ENCODE measurements at regions not wholly inside any gene's neighbourhood (a gene's known extent, or its start where the extent isn't known, plus 50 kb on each side); places are given as distances from the start of the nearest gene placed in this dataset.

- H3K27me3 ChIP-seq (ENCODE audit: low read length): no peaks in the 10 kb centered on the region
- no peaks in the 10 kb centered on the region for H3K9me3 ChIP-seq (ENCODE audit: insufficient read depth, low read length)
- H3K4me3 ChIP-seq (ENCODE audit: insufficient read depth, low read length, poor library complexity, severe bottlenecking): no peak overlapping the region
- no peak overlapping the region for H3K9ac ChIP-seq (ENCODE audit: low read length)
- H3K27ac ChIP-seq (ENCODE audit: low read depth, low read length): no peak overlapping the region
- no peaks in the 10 kb centered on the region for H4K20me1 ChIP-seq (ENCODE audit: low read depth, low read length)
- H2AFZ ChIP-seq (ENCODE audit: low read depth, low read length, severe bottlenecking): no peak overlapping the region
- no peaks in the 10 kb centered on the region for H3K79me2 ChIP-seq (ENCODE audit: insufficient read depth, low read length)
- no peaks in the 10 kb centered on the region for H3F3A ChIP-seq (ENCODE audit: insufficient read depth)
- no peak overlapping the region for H3K4me2 ChIP-seq (ENCODE audit: low read depth, low read length, poor library complexity, severe bottlenecking)
- no peaks in the 10 kb centered on the region for H3K9me2 ChIP-seq (replicated peaks; ENCODE audit: insufficient read depth, low read length)
- no peaks in the 10 kb centered on the region for H3K36me3 ChIP-seq (ENCODE audit: low read length)
- no peak for TF ChIP-seq EZH2phosphoT487 (conservative IDR thresholded peaks at IDR 0.05; ENCODE audit: low read length)
- no peak for TF ChIP-seq CTCF (IDR thresholded peaks at IDR 0.05; ENCODE audit: insufficient read depth, low read length, poor library complexity, severe bottlenecking)
Measured at GRCh38 chr6:140548366-140548765, 1173.9 kb upstream of the CITED2 start.

- TF ChIP-seq EZH2phosphoT487 (conservative IDR thresholded peaks at IDR 0.05; ENCODE audit: low read length) (no peak), CTCF (IDR thresholded peaks at IDR 0.05; ENCODE audit: insufficient read depth, low read length, poor library complexity, severe bottlenecking) (no peak)
- H3K27me3 ChIP-seq (ENCODE audit: low read length): no peaks in the 10 kb centered on the region
- no peaks in the 10 kb centered on the region for H3F3A ChIP-seq (ENCODE audit: insufficient read depth)
- H2AFZ ChIP-seq (ENCODE audit: low read depth, low read length, severe bottlenecking): no peak overlapping the region
- H3K9me2 ChIP-seq (replicated peaks; ENCODE audit: insufficient read depth, low read length): no peaks in the 10 kb centered on the region
- H3K4me2 ChIP-seq (ENCODE audit: low read depth, low read length, poor library complexity, severe bottlenecking): no peak overlapping the region
- no peak overlapping the region for H3K4me3 ChIP-seq (ENCODE audit: insufficient read depth, low read length, poor library complexity, severe bottlenecking)
- no peaks in the 10 kb centered on the region for H4K20me1 ChIP-seq (ENCODE audit: low read depth, low read length)
- H3K9ac ChIP-seq (ENCODE audit: low read length): no peak overlapping the region
- H3K27ac ChIP-seq (ENCODE audit: low read depth, low read length): no peak overlapping the region
- H3K9me3 ChIP-seq (ENCODE audit: insufficient read depth, low read length): no peaks in the 10 kb centered on the region
- H3K79me2 ChIP-seq (ENCODE audit: insufficient read depth, low read length): no peaks in the 10 kb centered on the region
- H3K36me3 ChIP-seq (ENCODE audit: low read length): no peaks in the 10 kb centered on the region
Measured at GRCh38 chr6:140546640-140547039, 1172.2 kb upstream of the CITED2 start.

- Histone ChIP-seq H3K9me2 (replicated peaks; ENCODE audit: insufficient read depth, low read length) (no peaks in the 10 kb centered on the region), H4K20me1 (ENCODE audit: low read depth, low read length) (no peaks in the 10 kb centered on the region), H3K4me2 (ENCODE audit: low read depth, low read length, poor library complexity, severe bottlenecking) (no peak overlapping the region), H3K27ac (ENCODE audit: low read depth, low read length) (no peak overlapping the region), H3K9ac (ENCODE audit: low read length) (no peak overlapping the region), H3K79me2 (ENCODE audit: insufficient read depth, low read length) (no peaks in the 10 kb centered on the region), H3K4me3 (ENCODE audit: insufficient read depth, low read length, poor library complexity, severe bottlenecking) (no peak overlapping the region), H3K36me3 (ENCODE audit: low read length) (no peaks in the 10 kb centered on the region), H3F3A (ENCODE audit: insufficient read depth) (no peaks in the 10 kb centered on the region), H3K27me3 (ENCODE audit: low read length) (no peaks in the 10 kb centered on the region), H3K9me3 (ENCODE audit: insufficient read depth, low read length) (no peaks in the 10 kb centered on the region), H2AFZ (ENCODE audit: low read depth, low read length, severe bottlenecking) (no peak overlapping the region)
- TF ChIP-seq EZH2phosphoT487 (conservative IDR thresholded peaks at IDR 0.05; ENCODE audit: low read length): no peak
- TF ChIP-seq CTCF (IDR thresholded peaks at IDR 0.05; ENCODE audit: insufficient read depth, low read length, poor library complexity, severe bottlenecking): no peak
Measured at GRCh38 chr6:140544431-140544830, 1170.0 kb upstream of the CITED2 start.
